ENCODE measurements at regions not wholly inside any gene's neighbourhood (a gene's known extent, or its start where the extent isn't known, plus 50 kb on each side); places are given as distances from the start of the nearest gene placed in this dataset.
A peak's percentile ranks its signal among the peaks of the same experiment; 100 is the strongest.

GRCh38 chr1:59085101-59085500 is 211.8 kb upstream of the FGGY start:
- peak; percentile 45 for DNase-seq (ENCODE audit: low read depth)

GRCh38 chr1:59089036-59089798 is 207.7 kb upstream of the FGGY start:
- DNase-seq (ENCODE audit: low read depth), result no peak

GRCh38 chr1:59089922-59090457 is 206.9 kb upstream of the FGGY start:
- no peak for DNase-seq (ENCODE audit: low read depth)

GRCh38 chr1:59092126-59092525 is 204.8 kb upstream of the FGGY start:
- DNase-seq (ENCODE audit: low read depth), result peak; percentile 52

GRCh38 chr1:59094001-59094400 is 202.9 kb upstream of the FGGY start:
- no peak for DNase-seq (ENCODE audit: low read depth)

- DNase-seq (ENCODE audit: low read depth), result no peak
Measured at GRCh38 chr1:59096501-59096900, 200.4 kb upstream of the FGGY start.

- DNase-seq (ENCODE audit: low read depth), result no peak
Measured at GRCh38 chr1:59098655-59099054, 198.2 kb upstream of the FGGY start.

- DNase-seq (ENCODE audit: low read depth), result peak; percentile 67
Measured at GRCh38 chr1:59100708-59101374, 196.1 kb upstream of the FGGY start.

GRCh38 chr1:59101518-59101917 is 195.4 kb upstream of the FGGY start:
- DNase-seq (ENCODE audit: low read depth), result no peak

- no peak for DNase-seq (ENCODE audit: low read depth)
Measured at GRCh38 chr1:59103457-59103856, 193.4 kb upstream of the FGGY start.

- DNase-seq (ENCODE audit: low read depth), result no peak
Measured at GRCh38 chr1:59104191-59104760, 192.6 kb upstream of the FGGY start.

GRCh38 chr1:59105548-59106507 is 191.1 kb upstream of the FGGY start:
- no peak for DNase-seq (ENCODE audit: low read depth)

- no peak for DNase-seq (ENCODE audit: low read depth)
Measured at GRCh38 chr1:59107516-59107915, 189.4 kb upstream of the FGGY start.

- no peak for DNase-seq (ENCODE audit: low read depth)
Measured at GRCh38 chr1:59107916-59108315, 189.0 kb upstream of the FGGY start.

GRCh38 chr1:59108481-59109317 is 188.2 kb upstream of the FGGY start:
- DNase-seq (ENCODE audit: low read depth), result no peak

- no peak for DNase-seq (ENCODE audit: low read depth)
Measured at GRCh38 chr1:59110271-59110670, 186.6 kb upstream of the FGGY start.

GRCh38 chr1:59113876-59114457 is 182.9 kb upstream of the FGGY start:
- DNase-seq (ENCODE audit: low read depth), result no peak

GRCh38 chr1:59115865-59116264 is 181.0 kb upstream of the FGGY start:
- no peak for DNase-seq (ENCODE audit: low read depth)

- DNase-seq (ENCODE audit: low read depth), result peak; percentile 64
Measured at GRCh38 chr1:59116920-59117542, 179.9 kb upstream of the FGGY start.

GRCh38 chr1:59122527-59122926 is 174.4 kb upstream of the FGGY start:
- DNase-seq (ENCODE audit: low read depth), result peak; percentile 26

All from ELR (cell line).